ENCODE measurements at regions not wholly inside any gene's neighbourhood (a gene's known extent, or its start where the extent isn't known, plus 50 kb on each side); places are given as distances from the start of the nearest gene placed in this dataset.

DNA sequence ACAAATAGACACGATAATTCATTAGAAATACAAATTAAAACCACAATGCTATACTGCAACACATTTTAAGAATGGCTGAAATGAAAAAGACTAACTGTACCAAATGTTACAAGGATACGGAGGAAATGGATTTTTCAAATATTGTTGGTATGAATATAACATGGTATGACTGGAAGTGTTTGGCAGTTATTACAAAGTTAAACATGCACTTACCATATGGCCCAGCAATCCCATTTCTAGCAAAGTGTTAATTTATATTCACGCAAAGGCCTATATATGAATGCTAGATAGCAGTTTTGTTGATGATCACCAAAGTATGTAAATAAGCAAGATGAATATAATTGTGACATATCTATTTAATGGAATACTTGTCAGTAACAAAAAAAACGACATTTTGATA is 497.8 kb upstream of the FSIP2 start:
- Histone ChIP-seq H2AFZ (ENCODE audit: insufficient read depth, low read depth, low read length, poor library complexity, severe bottlenecking) (no peak overlapping the region), H3K36me3 (replicated peaks in 1 of 2; ENCODE audit: control insufficient read depth in 1 of 2, insufficient read depth in 2 of 2, low read length in 2 of 2) (no peaks in the 10 kb centered on the region), H3K79me2 (ENCODE audit: insufficient read depth, low read length) (no peaks in the 10 kb centered on the region), H3K4me2 (replicated peaks; ENCODE audit: extremely low read depth, low read length, poor library complexity, severe bottlenecking) (no peak overlapping the region), H3K27me3 (ENCODE audit: control insufficient read depth in 2 of 2, insufficient read depth in 2 of 2, low read length in 2 of 2) (no peaks in the 10 kb centered on the region), H3K4me3 (replicated peaks in 1 of 3; ENCODE audit: low read depth in 2 of 3, low read length in 3 of 3) (no peak overlapping the region), H3K9me3 (replicated peaks in 1 of 2; ENCODE audit: control insufficient read depth in 1 of 2, insufficient read depth in 1 of 2, low read length in 2 of 2) (peaks cover 8 to 10% of the 10 kb centered on the region in 2 donors), H3K9ac (ENCODE audit: insufficient read depth, low read length, poor library complexity, severe bottlenecking) (no peak overlapping the region), H3K27ac (ENCODE audit: low read depth in 1 of 2, low read length in 2 of 2) (no peak overlapping the region), H4K20me1 (ENCODE audit: insufficient read depth, low read length) (no peaks in the 10 kb centered on the region), H3K4me1 (ENCODE audit: control insufficient read depth in 1 of 2, insufficient read depth in 2 of 2, low read length in 2 of 2) (no peaks in the 10 kb centered on the region)
- TF ChIP-seq, protein P1, sequence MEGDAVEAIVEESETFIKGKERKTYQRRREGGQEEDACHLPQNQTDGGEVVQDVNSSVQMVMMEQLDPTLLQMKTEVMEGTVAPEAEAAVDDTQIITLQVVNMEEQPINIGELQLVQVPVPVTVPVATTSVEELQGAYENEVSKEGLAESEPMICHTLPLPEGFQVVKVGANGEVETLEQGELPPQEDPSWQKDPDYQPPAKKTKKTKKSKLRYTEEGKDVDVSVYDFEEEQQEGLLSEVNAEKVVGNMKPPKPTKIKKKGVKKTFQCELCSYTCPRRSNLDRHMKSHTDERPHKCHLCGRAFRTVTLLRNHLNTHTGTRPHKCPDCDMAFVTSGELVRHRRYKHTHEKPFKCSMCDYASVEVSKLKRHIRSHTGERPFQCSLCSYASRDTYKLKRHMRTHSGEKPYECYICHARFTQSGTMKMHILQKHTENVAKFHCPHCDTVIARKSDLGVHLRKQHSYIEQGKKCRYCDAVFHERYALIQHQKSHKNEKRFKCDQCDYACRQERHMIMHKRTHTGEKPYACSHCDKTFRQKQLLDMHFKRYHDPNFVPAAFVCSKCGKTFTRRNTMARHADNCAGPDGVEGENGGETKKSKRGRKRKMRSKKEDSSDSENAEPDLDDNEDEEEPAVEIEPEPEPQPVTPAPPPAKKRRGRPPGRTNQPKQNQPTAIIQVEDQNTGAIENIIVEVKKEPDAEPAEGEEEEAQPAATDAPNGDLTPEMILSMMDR (IDR thresholded peaks at IDR 0.05), result no peak
- no peaks in the 10 kb centered on the region for H3K36me3 Mint-ChIP-seq
- no CpG with 5 or more reads among the region's 4 CpGs for WGBS (ENCODE audit: insufficient coverage)
- intact Hi-C loops (cut with micrococcal nuclease), result no loop called here
- DNase-seq, result no peak
- H3K4me1 Mint-ChIP-seq, result no peaks in the 10 kb centered on the region
- no peak overlapping the region for H3K4me3 Mint-ChIP-seq
- peaks cover 2 to 7% (median 5%) of the 10 kb centered on the region in 7 donors for H3K9me3 Mint-ChIP-seq
- H3K27me3 Mint-ChIP-seq (ENCODE audit: low read depth in 3 of 3), result peaks cover 0 to 2% (median 0%) of the 10 kb centered on the region in 3 donors
- no peak overlapping the region for H3K27ac Mint-ChIP-seq

DNA sequence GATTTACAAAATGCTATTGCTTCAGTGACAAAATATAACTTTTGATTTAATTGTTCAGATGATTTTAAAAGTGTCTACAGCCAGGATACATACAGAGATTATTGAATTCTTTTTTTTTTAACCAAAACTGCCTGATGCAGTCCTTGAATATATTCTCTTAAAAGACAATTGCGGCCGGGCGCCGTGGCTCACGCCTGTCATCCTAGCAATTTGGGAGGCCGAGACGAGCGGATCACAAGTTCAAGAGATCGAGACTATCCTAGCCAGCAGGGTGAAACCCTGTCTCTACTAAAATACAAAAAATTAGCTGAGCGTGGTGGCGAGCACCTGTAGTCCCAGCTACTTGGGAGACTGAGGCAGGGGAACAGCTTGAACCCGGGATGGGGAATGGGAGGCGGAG is 497.0 kb upstream of the FSIP2 start:
- Histone ChIP-seq H3K4me1 (ENCODE audit: control insufficient read depth in 1 of 2, insufficient read depth in 2 of 2, low read length in 2 of 2) (no peaks in the 10 kb centered on the region), H3K4me2 (replicated peaks; ENCODE audit: extremely low read depth, low read length, poor library complexity, severe bottlenecking) (no peak overlapping the region), H3K27me3 (ENCODE audit: control insufficient read depth in 2 of 2, insufficient read depth in 2 of 2, low read length in 2 of 2) (no peaks in the 10 kb centered on the region), H3K4me3 (replicated peaks in 1 of 3; ENCODE audit: low read depth in 2 of 3, low read length in 3 of 3) (no peak overlapping the region), H4K20me1 (ENCODE audit: insufficient read depth, low read length) (no peaks in the 10 kb centered on the region), H3K27ac (ENCODE audit: low read depth in 1 of 2, low read length in 2 of 2) (no peak overlapping the region), H2AFZ (ENCODE audit: insufficient read depth, low read depth, low read length, poor library complexity, severe bottlenecking) (no peak overlapping the region), H3K9me3 (replicated peaks in 1 of 2; ENCODE audit: control insufficient read depth in 1 of 2, insufficient read depth in 1 of 2, low read length in 2 of 2) (peaks cover 5 to 10% of the 10 kb centered on the region in 2 donors), H3K79me2 (ENCODE audit: insufficient read depth, low read length) (no peaks in the 10 kb centered on the region), H3K36me3 (replicated peaks in 1 of 2; ENCODE audit: control insufficient read depth in 1 of 2, insufficient read depth in 2 of 2, low read length in 2 of 2) (no peaks in the 10 kb centered on the region), H3K9ac (ENCODE audit: insufficient read depth, low read length, poor library complexity, severe bottlenecking) (no peak overlapping the region)
- no peak overlapping the region for H3K4me3 Mint-ChIP-seq
- no peaks in the 10 kb centered on the region for H3K4me1 Mint-ChIP-seq
- no peaks in the 10 kb centered on the region for H3K36me3 Mint-ChIP-seq
- intact Hi-C loops (cut with micrococcal nuclease), result no loop called here
- no peak for DNase-seq
- peaks cover 2 to 7% (median 5%) of the 10 kb centered on the region in 7 donors for H3K9me3 Mint-ChIP-seq
- no peak overlapping the region for H3K27ac Mint-ChIP-seq
- peaks cover 0 to 2% (median 0%) of the 10 kb centered on the region in 3 donors for H3K27me3 Mint-ChIP-seq (ENCODE audit: low read depth in 3 of 3)
- TF ChIP-seq, protein P1 (IDR thresholded peaks at IDR 0.05), result no peak
- 92% methylated on average over 10 of the region's 13 CpGs for WGBS (ENCODE audit: insufficient coverage)
